ENCODE measurements at regions not wholly inside any gene's neighbourhood (a gene's known extent, or its start where the extent isn't known, plus 50 kb on each side); places are given as distances from the start of the nearest gene placed in this dataset.

GRCh38 chr4:65139998-65140397 lies 530.3 kb downstream of the EPHA5 start:
- no peak for DNase-seq (ENCODE audit: low read depth in 4 of 4, low spot score in 3 of 4)

- DNase-seq (ENCODE audit: low read depth in 4 of 4, low spot score in 3 of 4), result no peak
These were observed 544.1 kb downstream of the EPHA5 start for GRCh38 chr4:65126200-65126599.

- DNase-seq (ENCODE audit: low read depth in 4 of 4, low spot score in 3 of 4), result no peak
These were observed 550.0 kb downstream of the EPHA5 start for GRCh38 chr4:65120287-65120686.

GRCh38 chr4:65102419-65102818 lies 567.9 kb downstream of the EPHA5 start:
- no peak for DNase-seq (ENCODE audit: low read depth in 4 of 4, low spot score in 3 of 4)

GRCh38 chr4:65096630-65097029 lies 573.7 kb downstream of the EPHA5 start:
- DNase-seq (ENCODE audit: low read depth in 4 of 4, low spot score in 3 of 4), result no peak

GRCh38 chr4:65089666-65090065 lies 580.6 kb downstream of the EPHA5 start:
- DNase-seq (ENCODE audit: low read depth in 4 of 4, low spot score in 3 of 4), result no peak

GRCh38 chr4:65083076-65083475 lies 587.2 kb downstream of the EPHA5 start:
- no peak for DNase-seq (ENCODE audit: low read depth in 4 of 4, low spot score in 3 of 4)

GRCh38 chr4:65071564-65071963 lies 598.7 kb downstream of the EPHA5 start:
- DNase-seq (ENCODE audit: low read depth in 4 of 4, low spot score in 3 of 4), result no peak

- no peak for DNase-seq (ENCODE audit: low read depth in 4 of 4, low spot score in 3 of 4)
These were observed 601.1 kb downstream of the EPHA5 start for GRCh38 chr4:65069177-65069576.

- DNase-seq (ENCODE audit: low read depth in 4 of 4, low spot score in 3 of 4), result no peak
These were observed 604.2 kb downstream of the EPHA5 start for GRCh38 chr4:65066106-65066505.

GRCh38 chr4:65063601-65064000 lies 606.7 kb downstream of the EPHA5 start:
- DNase-seq (ENCODE audit: low read depth in 4 of 4, low spot score in 3 of 4), result no peak

- no peak for DNase-seq (ENCODE audit: low read depth in 4 of 4, low spot score in 3 of 4)
These were observed 619.5 kb downstream of the EPHA5 start for GRCh38 chr4:65050786-65051185.

GRCh38 chr4:65046192-65047133 lies 623.8 kb downstream of the EPHA5 start:
- DNase-seq (ENCODE audit: low read depth in 4 of 4, low spot score in 3 of 4), result no peak

GRCh38 chr4:65033899-65034298 lies 624.6 kb upstream of the TECRL start:
- no peak for DNase-seq (ENCODE audit: low read depth in 4 of 4, low spot score in 3 of 4)

GRCh38 chr4:65028592-65028991 lies 619.3 kb upstream of the TECRL start:
- DNase-seq (ENCODE audit: low read depth in 4 of 4, low spot score in 3 of 4), result no peak

GRCh38 chr4:65023883-65024670 lies 614.8 kb upstream of the TECRL start:
- DNase-seq (ENCODE audit: low read depth in 4 of 4, low spot score in 3 of 4), result no peak

- DNase-seq (ENCODE audit: low read depth in 4 of 4, low spot score in 3 of 4), result no peak
These were observed 613.8 kb upstream of the TECRL start for GRCh38 chr4:65023081-65023480.

GRCh38 chr4:65021737-65022136 lies 612.5 kb upstream of the TECRL start:
- no peak for DNase-seq (ENCODE audit: low read depth in 4 of 4, low spot score in 3 of 4)

GRCh38 chr4:65021149-65021548 lies 611.9 kb upstream of the TECRL start:
- no peak for DNase-seq (ENCODE audit: low read depth in 4 of 4, low spot score in 3 of 4)

GRCh38 chr4:65019775-65020174 lies 610.5 kb upstream of the TECRL start:
- DNase-seq (ENCODE audit: low read depth in 4 of 4, low spot score in 3 of 4), result no peak

- DNase-seq (ENCODE audit: low read depth in 4 of 4, low spot score in 3 of 4), result no peak
These were observed 609.1 kb upstream of the TECRL start for GRCh38 chr4:65018313-65018712.

- DNase-seq (ENCODE audit: low read depth in 4 of 4, low spot score in 3 of 4), result no peak
These were observed 604.8 kb upstream of the TECRL start for GRCh38 chr4:65014078-65014477.

Measured in left renal pelvis (tissue), 4 donors.